ENCODE measurements at regions not wholly inside any gene's neighbourhood (a gene's known extent, or its start where the extent isn't known, plus 50 kb on each side); places are given as distances from the start of the nearest gene placed in this dataset.

GRCh38 chr9:84405667-84406066, 65.1 kb upstream of the SLC28A3 start:
- Histone ChIP-seq H3K9me3 (ENCODE audit: control insufficient read depth, insufficient read depth, low read length) (no peaks in the 10 kb centered on the region), H3K36me3 (ENCODE audit: control insufficient read depth, insufficient read depth, low read length) (no peaks in the 10 kb centered on the region), H3K4me1 (ENCODE audit: control insufficient read depth, insufficient read depth, low read length) (peaks cover 3% of the 10 kb centered on the region), H3K27me3 (ENCODE audit: control insufficient read depth, insufficient read depth, low read length) (no peaks in the 10 kb centered on the region), H3K27ac (ENCODE audit: low read length) (no peak overlapping the region), H3K4me3 (ENCODE audit: low read length) (no peak overlapping the region)
- WGBS (ENCODE audit: insufficient coverage): 78% methylated on average over 1 of the region's 4 CpGs
- DNase-seq (no peak), ATAC-seq (no peak)
- no peaks in the 10 kb centered on the region for H3K36me3 Mint-ChIP-seq
- TF ChIP-seq, protein P1, sequence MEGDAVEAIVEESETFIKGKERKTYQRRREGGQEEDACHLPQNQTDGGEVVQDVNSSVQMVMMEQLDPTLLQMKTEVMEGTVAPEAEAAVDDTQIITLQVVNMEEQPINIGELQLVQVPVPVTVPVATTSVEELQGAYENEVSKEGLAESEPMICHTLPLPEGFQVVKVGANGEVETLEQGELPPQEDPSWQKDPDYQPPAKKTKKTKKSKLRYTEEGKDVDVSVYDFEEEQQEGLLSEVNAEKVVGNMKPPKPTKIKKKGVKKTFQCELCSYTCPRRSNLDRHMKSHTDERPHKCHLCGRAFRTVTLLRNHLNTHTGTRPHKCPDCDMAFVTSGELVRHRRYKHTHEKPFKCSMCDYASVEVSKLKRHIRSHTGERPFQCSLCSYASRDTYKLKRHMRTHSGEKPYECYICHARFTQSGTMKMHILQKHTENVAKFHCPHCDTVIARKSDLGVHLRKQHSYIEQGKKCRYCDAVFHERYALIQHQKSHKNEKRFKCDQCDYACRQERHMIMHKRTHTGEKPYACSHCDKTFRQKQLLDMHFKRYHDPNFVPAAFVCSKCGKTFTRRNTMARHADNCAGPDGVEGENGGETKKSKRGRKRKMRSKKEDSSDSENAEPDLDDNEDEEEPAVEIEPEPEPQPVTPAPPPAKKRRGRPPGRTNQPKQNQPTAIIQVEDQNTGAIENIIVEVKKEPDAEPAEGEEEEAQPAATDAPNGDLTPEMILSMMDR (IDR thresholded peaks at IDR 0.05): no peak
- no peaks in the 10 kb centered on the region for H3K27me3 Mint-ChIP-seq (ENCODE audit: low read depth in 2 of 2)
- H3K9me3 Mint-ChIP-seq: no peaks in the 10 kb centered on the region
- no peak overlapping the region for H3K4me3 Mint-ChIP-seq
- H3K27ac Mint-ChIP-seq: no peak overlapping the region
- intact Hi-C loops (cut with micrococcal nuclease): loop anchor here (2.0 kb wide), 1 partner anchor 375 kb away; no protein-coding TSS in a partner anchor
- H3K4me1 Mint-ChIP-seq: peaks cover 4 to 5% of the 10 kb centered on the region in 2 donors

DNA sequence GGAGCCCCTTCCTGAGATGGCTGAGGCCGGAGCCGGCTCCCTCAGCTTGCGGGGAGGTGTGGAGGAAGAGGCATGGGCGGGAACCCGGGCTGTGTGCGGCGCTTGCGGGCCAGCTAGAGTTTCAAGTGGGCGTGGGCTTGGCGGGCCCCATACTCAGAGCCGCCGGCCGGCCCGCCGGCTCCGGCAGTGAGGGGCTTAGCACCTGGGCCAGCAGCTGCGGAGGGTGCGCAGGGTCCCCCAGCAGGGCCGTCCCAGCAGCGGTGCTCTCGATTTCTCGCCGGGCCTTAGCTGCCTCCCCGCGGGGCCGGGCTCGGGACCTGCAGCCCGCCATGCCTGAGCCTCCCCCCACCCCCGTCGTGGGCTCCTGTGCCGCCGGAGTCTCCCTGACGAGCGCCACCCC, 67.9 kb upstream of the SLC28A3 start:
- H3K4me1 Mint-ChIP-seq: peaks cover 4 to 5% of the 10 kb centered on the region in 2 donors
- peaks cover 3% of the 10 kb centered on the region for H3K4me1 ChIP-seq (ENCODE audit: control insufficient read depth, insufficient read depth, low read length)
- H3K27ac Mint-ChIP-seq: no peak overlapping the region
- H3K9me3 ChIP-seq (ENCODE audit: control insufficient read depth, insufficient read depth, low read length): no peaks in the 10 kb centered on the region
- no peaks in the 10 kb centered on the region for H3K36me3 Mint-ChIP-seq
- TF ChIP-seq, protein P1 (IDR thresholded peaks at IDR 0.05): no peak
- ATAC-seq (no peak), DNase-seq (no peak)
- no peak overlapping the region for H3K27ac ChIP-seq (ENCODE audit: low read length)
- WGBS (ENCODE audit: insufficient coverage): 96% methylated on average over 34 of the region's 34 CpGs
- intact Hi-C loops (cut with micrococcal nuclease): no loop called here
- no peak overlapping the region for H3K4me3 Mint-ChIP-seq
- no peaks in the 10 kb centered on the region for H3K27me3 ChIP-seq (ENCODE audit: control insufficient read depth, insufficient read depth, low read length)
- no peaks in the 10 kb centered on the region for H3K36me3 ChIP-seq (ENCODE audit: control insufficient read depth, insufficient read depth, low read length)
- no peaks in the 10 kb centered on the region for H3K27me3 Mint-ChIP-seq (ENCODE audit: low read depth in 2 of 2)
- no peaks in the 10 kb centered on the region for H3K9me3 Mint-ChIP-seq
- no peak overlapping the region for H3K4me3 ChIP-seq (ENCODE audit: low read length)

DNA sequence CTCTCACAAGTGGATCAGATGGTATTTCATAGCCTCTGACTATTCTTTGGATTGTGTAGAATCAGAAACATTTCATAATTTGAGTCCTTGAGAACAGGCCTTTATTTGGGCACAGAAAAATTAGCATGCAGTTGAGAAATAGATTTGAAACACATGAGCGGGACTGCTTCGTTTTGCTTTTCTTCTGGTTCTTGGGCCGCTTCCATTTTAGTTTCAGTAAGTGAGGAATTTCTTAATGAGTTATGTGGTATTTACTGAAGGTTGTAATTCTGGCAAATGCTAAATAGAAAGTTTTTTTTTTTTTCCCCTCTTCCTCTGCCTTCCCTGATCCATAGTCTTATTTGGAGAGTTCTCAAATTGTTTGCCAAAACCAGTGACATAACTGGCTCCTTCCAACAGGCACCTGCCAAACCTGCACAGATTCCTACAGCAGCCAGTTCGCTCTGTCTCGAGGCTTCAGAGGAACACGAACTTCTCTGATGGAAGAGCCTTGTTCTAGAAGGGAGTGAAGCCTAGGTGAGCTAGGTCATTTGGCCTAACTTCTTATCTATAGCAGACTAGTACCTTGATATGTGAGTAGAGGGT, 71.2 kb upstream of the SLC28A3 start:
- no peaks in the 10 kb centered on the region for H3K27me3 Mint-ChIP-seq (ENCODE audit: low read depth in 2 of 2)
- no peak for DNase-seq
- Histone ChIP-seq H3K36me3 (ENCODE audit: control insufficient read depth, insufficient read depth, low read length) (no peaks in the 10 kb centered on the region), H3K9me3 (ENCODE audit: control insufficient read depth, insufficient read depth, low read length) (no peaks in the 10 kb centered on the region), H3K4me1 (ENCODE audit: control insufficient read depth, insufficient read depth, low read length) (no peaks in the 10 kb centered on the region), H3K27me3 (ENCODE audit: control insufficient read depth, insufficient read depth, low read length) (no peaks in the 10 kb centered on the region), H3K4me3 (ENCODE audit: low read length) (no peak overlapping the region), H3K27ac (ENCODE audit: low read length) (no peak overlapping the region)
- no peaks in the 10 kb centered on the region for H3K4me1 Mint-ChIP-seq
- TF ChIP-seq, protein P1 (IDR thresholded peaks at IDR 0.05): no peak
- no peak overlapping the region for H3K27ac Mint-ChIP-seq
- no peak for ATAC-seq
- no peaks in the 10 kb centered on the region for H3K36me3 Mint-ChIP-seq
- H3K4me3 Mint-ChIP-seq: no peak overlapping the region
- H3K9me3 Mint-ChIP-seq: no peaks in the 10 kb centered on the region
- intact Hi-C loops (cut with micrococcal nuclease): no loop called here
- WGBS (ENCODE audit: insufficient coverage): 89% methylated on average over 5 of the region's 6 CpGs

- H3K27ac Mint-ChIP-seq: no peak overlapping the region
- peaks cover 0 to 4% of the 10 kb centered on the region in 2 donors for H3K27me3 Mint-ChIP-seq (ENCODE audit: low read depth in 2 of 2)
- WGBS (ENCODE audit: insufficient coverage): 75% methylated on average over 4 of the region's 4 CpGs
- Histone ChIP-seq H3K4me1 (ENCODE audit: control insufficient read depth, insufficient read depth, low read length) (no peaks in the 10 kb centered on the region), H3K9me3 (ENCODE audit: control insufficient read depth, insufficient read depth, low read length) (no peaks in the 10 kb centered on the region), H3K27ac (ENCODE audit: low read length) (no peak overlapping the region), H3K4me3 (ENCODE audit: low read length) (no peak overlapping the region), H3K36me3 (ENCODE audit: control insufficient read depth, insufficient read depth, low read length) (no peaks in the 10 kb centered on the region), H3K27me3 (ENCODE audit: control insufficient read depth, insufficient read depth, low read length) (no peaks in the 10 kb centered on the region)
- no peak overlapping the region for H3K4me3 Mint-ChIP-seq
- no peaks in the 10 kb centered on the region for H3K36me3 Mint-ChIP-seq
- DNase-seq: no peak
- TF ChIP-seq, protein P1 (IDR thresholded peaks at IDR 0.05): no peak
- no peaks in the 10 kb centered on the region for H3K4me1 Mint-ChIP-seq
- no peaks in the 10 kb centered on the region for H3K9me3 Mint-ChIP-seq
- no peak for ATAC-seq
- intact Hi-C loops (cut with micrococcal nuclease): no loop called here
Observed at GRCh38 chr9:84412654-84413053, 72.1 kb upstream of the SLC28A3 start.

Data from natural killer cell (primary cell).